Endothelial cell of umbilical vein (primary cell): ENCODE measurements at regions not wholly inside any gene's neighbourhood (a gene's known extent, or its start where the extent isn't known, plus 50 kb on each side); places are given as distances from the start of the nearest gene placed in this dataset.

Experiments used
- BruUV-seq: library from RNA; stranded (reverse); fragments of 400-500 nt; replicated peaks from 2 replicates; lab custom pipeline; 2021; lab: Mats Ljungman, UMichigan
- CTCF ChIA-PET: fragments of 300-600, 350-600 bp; sonication (Branson Sonifier 250); formaldehyde crosslinking; loops from one replicate; lab custom pipeline; 2021; ENCODE audit warnings: antibody characterized with exemption, inconsistent platforms; lab: Charles Lee
- POLR2A ChIA-PET: fragments of 300-600, 350-600 bp; sonication (Branson Sonifier 250); formaldehyde crosslinking; loops from one replicate; lab custom pipeline; 2021; ENCODE audit warnings: antibody characterized with exemption, inconsistent platforms; lab: Charles Lee
- DNase-seq: peaks from one replicate; pipeline ENCODE4 v3.0.0-alpha.2; 2011; ENCODE audit warnings: low read depth, low spot score
- FAIRE-seq: peaks from 2 replicates; lab custom pipeline; 2011; peaks lifted over from hg19 to GRCh38; lab: Jason Lieb, UNC
- H2AFZ ChIP-seq: 2 replicates; pipeline ENCODE4 v1.6.0; 2012; ENCODE audit warnings: low read depth, low read length, control low read depth, inconsistent platforms
- H3K27ac ChIP-seq: 2 replicates; pipeline ENCODE4 v1.5.1; 2011; ENCODE audit warnings: low read depth, mild to moderate bottlenecking, control low read depth, low read length, moderate library complexity; ENCODE audit not compliant: insufficient read depth
- H3K27me3 ChIP-seq, 2 experiments: 2 replicates each; pipeline versions ENCODE4 v1.6.0 to v1.6.1; 2011; ENCODE audit warnings: low read length in 2 of 2, mixed read lengths in 1 of 2; ENCODE audit not compliant: control insufficient read depth in 2 of 2, insufficient read depth in 2 of 2
- H3K36me3 ChIP-seq, 2 experiments: 2 replicates in 1 of 2; 3 replicates in 1 of 2; pipeline ENCODE4 v1.5.1; 2011; ENCODE audit warnings: low read length in 2 of 2, mild to moderate bottlenecking in 1 of 2, moderate library complexity in 1 of 2; ENCODE audit not compliant: control insufficient read depth in 2 of 2, insufficient read depth in 2 of 2; ENCODE audit errors: extremely low read depth in 1 of 2
- H3K4me1 ChIP-seq: 3 replicates; pipeline ENCODE4 v1.5.1; 2011; ENCODE audit warnings: mild to moderate bottlenecking, low read length; ENCODE audit not compliant: control insufficient read depth, insufficient read depth; ENCODE audit errors: extremely low read depth
- H3K4me2 ChIP-seq: 2 replicates; pipeline ENCODE4 v1.6.1; 2011; ENCODE audit warnings: low read length, control low read depth, mixed read lengths; ENCODE audit not compliant: insufficient read depth
- H3K4me3 ChIP-seq, 3 experiments: fragments of 200-600 bp in 1 of 3; sonication (generic), shearing (Covaris generic) in 1 of 3; replicated peaks in 1 of 3; 2 replicates each; pipeline ENCODE4 v1.5.1; 2011 to 2016; ENCODE audit warnings: control low read depth in 3 of 3, low read length in 3 of 3, mild to moderate bottlenecking in 2 of 3, inconsistent platforms in 1 of 3, low read depth in 1 of 3, moderate library complexity in 1 of 3; ENCODE audit not compliant: insufficient read depth in 1 of 3
- H3K79me2 ChIP-seq: 2 replicates; pipeline ENCODE4 v1.6.0; 2012; ENCODE audit warnings: low read length, inconsistent platforms; ENCODE audit not compliant: control insufficient read depth, insufficient read depth
- H3K9ac ChIP-seq: replicated peaks from 2 replicates; pipeline ENCODE3; 2011; ENCODE audit warnings: low read length, control low read depth; ENCODE audit not compliant: insufficient read depth; ENCODE audit errors: extremely low read depth
- H3K9me1 ChIP-seq: replicated peaks from 3 replicates; pipeline ENCODE4 v1.6.0; 2011; ENCODE audit warnings: mild to moderate bottlenecking, low read length; ENCODE audit not compliant: control insufficient read depth, insufficient read depth; ENCODE audit errors: extremely low read depth
- H3K9me3 ChIP-seq: replicated peaks from 2 replicates; pipeline ENCODE4 v1.5.1; 2012; ENCODE audit warnings: low read length, inconsistent platforms; ENCODE audit not compliant: control insufficient read depth, insufficient read depth
- H4K20me1 ChIP-seq: replicated peaks from 2 replicates; pipeline ENCODE3; 2011; ENCODE audit warnings: mild to moderate bottlenecking, low read length; ENCODE audit not compliant: control insufficient read depth, insufficient read depth; ENCODE audit errors: extremely low read depth
- CTCF ChIP-seq, 2 donors: IDR thresholded peaks; 1 replicate in 1 of 2; 2 replicates in 1 of 2; pipeline ENCODE4 v1.5.1; 2011; ENCODE audit warnings: low read length in 2 of 2, mild to moderate bottlenecking in 2 of 2, moderate library complexity in 2 of 2, control low read depth in 1 of 2, inconsistent platforms in 1 of 2, low read depth in 1 of 2; ENCODE audit not compliant: insufficient read depth in 1 of 2; ENCODE audit errors: extremely low read depth in 1 of 2
- EZH2 ChIP-seq: IDR thresholded peaks from 2 replicates; pipeline ENCODE4 v1.6.1; 2012; ENCODE audit warnings: borderline replicate concordance, low read depth, mild to moderate bottlenecking, moderate library complexity, low read length, inconsistent platforms; ENCODE audit not compliant: severe bottlenecking
- FOS ChIP-seq: IDR thresholded peaks from 2 replicates; pipeline ENCODE4 v1.6.1; 2011; ENCODE audit warnings: mild to moderate bottlenecking, low read length, moderate library complexity, borderline replicate concordance; ENCODE audit not compliant: insufficient read depth
- GATA2 ChIP-seq: IDR thresholded peaks from 2 replicates; pipeline ENCODE4 v1.7.0; 2011; ENCODE audit warnings: low read depth, mild to moderate bottlenecking, moderate library complexity, mixed read lengths, low read length; ENCODE audit not compliant: insufficient read length, insufficient read depth
- JUN ChIP-seq: IDR thresholded peaks from 2 replicates; pipeline ENCODE4 v1.6.1; 2011; ENCODE audit warnings: borderline replicate concordance, low read depth; ENCODE audit not compliant: insufficient read length, insufficient read depth
- MYC ChIP-seq: IDR thresholded peaks from one replicate; pipeline ENCODE4 v1.6.1; 2011; ENCODE audit warnings: mild to moderate bottlenecking, low read depth, low read length
- POLR2A ChIP-seq: IDR thresholded peaks from 2 replicates; pipeline ENCODE4 v1.6.1; 2012; ENCODE audit warnings: low read depth, mild to moderate bottlenecking, control low read depth, low read length
- POLR2AphosphoS5 ChIP-seq: IDR thresholded peaks from 2 replicates; pipeline ENCODE4 v1.6.1; 2012; ENCODE audit warnings: low read depth, mild to moderate bottlenecking, control low read depth, low read length, moderate library complexity; ENCODE audit not compliant: insufficient read depth
- dilution Hi-C: fragments of 300-500 bp; cut with MboI; formaldehyde crosslinking; loops from one replicate; pipeline ENCODE4 v1.15.0; 2019; ENCODE audit warnings: low sequenced_read_pairs; ENCODE audit not compliant: extremely low pct_ligation_motif_present
- intact Hi-C: fragments of 100-400 bp; cut with micrococcal nuclease; formaldehyde crosslinking; loops from one replicate; pipeline ENCODE4 v1.10.0; 2022
- TF ChIP-seq, protein P1 (sequence below): IDR thresholded peaks from 2 replicates; pipeline ENCODE4 v1.6.1; 2011; ENCODE audit not compliant: insufficient read depth, insufficient read length

GRCh38 chr11:24131698-24132097, 365.2 kb upstream of the LUZP2 start:
- ChIA-PET CTCF (interaction anchor here (0.9 kb wide), 1 partner anchor 1200 kb away, joined by 3 read pairs; no protein-coding TSS in a partner anchor), POLR2A (no interaction called here)
- no peaks in the 10 kb centered on the region for H4K20me1 ChIP-seq
- H2AFZ ChIP-seq, result no peak overlapping the region
- dilution Hi-C loops (no loop called here), intact Hi-C loops (no loop called here)
- no peaks in the 10 kb centered on the region for H3K79me2 ChIP-seq
- no peak overlapping the region for H3K4me3 ChIP-seq
- H3K9ac ChIP-seq, result no peak overlapping the region
- H3K4me2 ChIP-seq, result no peak overlapping the region
- H3K27me3 ChIP-seq, result no peaks in the 10 kb centered on the region
- H3K9me3 ChIP-seq, result no peaks in the 10 kb centered on the region
- no peaks in the 10 kb centered on the region for H3K36me3 ChIP-seq
- TF ChIP-seq JUN (no peak), GATA2 (no peak), FOS (no peak), EZH2 (no peak), POLR2A (no peak), CTCF (IDR thresholded peaks at IDR 0.05; ENCODE audit: extremely low read depth in 1 of 2, insufficient read depth in 1 of 2, low read depth in 1 of 2, low read length in 2 of 2) (no peak), MYC (no peak), POLR2AphosphoS5 (no peak)
- TF ChIP-seq, protein P1, sequence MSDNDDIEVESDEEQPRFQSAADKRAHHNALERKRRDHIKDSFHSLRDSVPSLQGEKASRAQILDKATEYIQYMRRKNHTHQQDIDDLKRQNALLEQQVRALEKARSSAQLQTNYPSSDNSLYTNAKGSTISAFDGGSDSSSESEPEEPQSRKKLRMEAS, result no peak
- H3K27ac ChIP-seq, result no peak overlapping the region
- no peaks in the 10 kb centered on the region for H3K9me1 ChIP-seq
- H3K4me1 ChIP-seq, result no peaks in the 10 kb centered on the region
- BruUV-seq, result no TSS peak
- DNase-seq, result no peak
- no peak for FAIRE-seq
